Keratinocyte (primary cell): ENCODE measurements at regions not wholly inside any gene's neighbourhood (a gene's known extent, or its start where the extent isn't known, plus 50 kb on each side); places are given as distances from the start of the nearest gene placed in this dataset.

Experiments used
- DNase-seq: peaks from one replicate; pipeline ENCODE4 v3.0.0-alpha.2; 2011; ENCODE audit warnings: low read depth, missing footprints, low spot score
- FAIRE-seq: peaks from 2 replicates; lab custom pipeline; 2011; peaks lifted over from hg19 to GRCh38; lab: Jason Lieb, UNC
- H2AFZ ChIP-seq: 2 replicates; pipeline ENCODE4 v1.6.0; 2012; ENCODE audit warnings: low read length, control low read depth, inconsistent platforms; ENCODE audit not compliant: control insufficient read depth
- H3K27ac ChIP-seq: 2 replicates; pipeline ENCODE4 v1.5.1; 2011; ENCODE audit warnings: low read length; ENCODE audit not compliant: control insufficient read depth, insufficient read depth
- H3K27me3 ChIP-seq: 3 replicates; pipeline ENCODE4 v1.6.0; 2011; ENCODE audit warnings: low read length; ENCODE audit not compliant: control insufficient read depth, insufficient read depth; ENCODE audit errors: extremely low read depth
- H3K36me3 ChIP-seq, 2 experiments: 2 replicates in 1 of 2; 3 replicates in 1 of 2; pipeline ENCODE4 v1.5.1; 2011; ENCODE audit warnings: low read length in 2 of 2, mild to moderate bottlenecking in 1 of 2; ENCODE audit not compliant: control insufficient read depth in 2 of 2, insufficient read depth in 2 of 2; ENCODE audit errors: extremely low read depth in 1 of 2
- H3K4me1 ChIP-seq: 3 replicates; pipeline ENCODE4 v1.5.1; 2011; ENCODE audit warnings: low read length; ENCODE audit not compliant: control insufficient read depth, insufficient read depth; ENCODE audit errors: extremely low read depth
- H3K4me2 ChIP-seq: 3 replicates; pipeline ENCODE4 v1.6.0; 2011; ENCODE audit warnings: low read depth, low read length; ENCODE audit not compliant: control insufficient read depth, insufficient read depth; ENCODE audit errors: extremely low read depth
- H3K4me3 ChIP-seq, 3 experiments: fragments of 200-600 bp in 1 of 3; sonication (generic) in 1 of 3; 2 replicates in 2 of 3; 3 replicates in 1 of 3; pipeline ENCODE4 v1.5.1; 2011 to 2016; ENCODE audit warnings: low read length in 3 of 3, mild to moderate bottlenecking in 3 of 3, control low read depth in 2 of 3, inconsistent platforms in 1 of 3, low read depth in 1 of 3, mixed read lengths in 1 of 3, mixed run types in 1 of 3, moderate library complexity in 1 of 3; ENCODE audit not compliant: control insufficient read depth in 2 of 3, insufficient read depth in 2 of 3; ENCODE audit errors: extremely low read depth in 1 of 3
- H3K79me2 ChIP-seq: 2 replicates; pipeline ENCODE4 v1.6.0; 2012; ENCODE audit warnings: low read length; ENCODE audit not compliant: control insufficient read depth, insufficient read depth
- H3K9ac ChIP-seq: 3 replicates; pipeline ENCODE4 v1.6.0; 2011; ENCODE audit warnings: low read length; ENCODE audit not compliant: control insufficient read depth, insufficient read depth; ENCODE audit errors: extremely low read depth
- H3K9me1 ChIP-seq: 3 replicates; pipeline ENCODE4 v1.6.0; 2011; ENCODE audit warnings: low read length; ENCODE audit not compliant: control insufficient read depth, insufficient read depth; ENCODE audit errors: extremely low read depth
- H3K9me3 ChIP-seq: 2 replicates; pipeline ENCODE4 v1.5.1; 2012; ENCODE audit warnings: low read depth, low read length; ENCODE audit not compliant: control insufficient read depth
- H4K20me1 ChIP-seq: 3 replicates; pipeline ENCODE4 v1.6.0; 2011; ENCODE audit warnings: low read length; ENCODE audit not compliant: control insufficient read depth, insufficient read depth; ENCODE audit errors: extremely low read depth
- CTCF ChIP-seq, 3 experiments: IDR thresholded peaks in 1 of 3; conservative IDR thresholded peaks in 1 of 3; optimal IDR thresholded peaks in 1 of 3; 2 replicates in 2 of 3; 3 replicates in 1 of 3; pipeline versions ENCODE3 to v1.5.1; 2011; ENCODE audit warnings: low read length in 3 of 3, mild to moderate bottlenecking in 3 of 3, moderate library complexity in 2 of 3, control low read depth in 1 of 3, inconsistent platforms in 1 of 3; ENCODE audit not compliant: insufficient read depth in 2 of 3; ENCODE audit errors: extremely low read depth in 1 of 3
- EZH2 ChIP-seq: IDR thresholded peaks from one replicate; pipeline ENCODE4 v1.6.1; 2012; ENCODE audit warnings: inconsistent platforms, mild to moderate bottlenecking, low read length, moderate library complexity
- dilution Hi-C: fragments of 300-500 bp; cut with MboI; formaldehyde crosslinking; loops from one replicate; pipeline ENCODE4 v1.7.0; 2020; ENCODE audit warnings: low sequenced_read_pairs; ENCODE audit not compliant: extremely low pct_ligation_motif_present

GRCh38 chr5:29051509-29051908 lies 2013.1 kb upstream of the CDH9 start:
- H3K4me3 ChIP-seq, result no peak overlapping the region
- H3K79me2 ChIP-seq, result no peaks in the 10 kb centered on the region
- no peaks in the 10 kb centered on the region for H3K36me3 ChIP-seq
- DNase-seq (no peak), FAIRE-seq (no peak)
- H3K4me2 ChIP-seq, result no peak overlapping the region
- no peaks in the 10 kb centered on the region for H3K27me3 ChIP-seq
- no peaks in the 10 kb centered on the region for H3K9me1 ChIP-seq
- H3K27ac ChIP-seq, result no peak overlapping the region
- dilution Hi-C loops, result no loop called here
- TF ChIP-seq EZH2, result no peak
- no peaks in the 10 kb centered on the region for H3K9me3 ChIP-seq
- H2AFZ ChIP-seq, result no peak overlapping the region
- H4K20me1 ChIP-seq, result no peaks in the 10 kb centered on the region
- no peaks in the 10 kb centered on the region for H3K4me1 ChIP-seq
- H3K9ac ChIP-seq, result no peak overlapping the region

- no peaks in the 10 kb centered on the region for H3K9me3 ChIP-seq
- no peak overlapping the region for H2AFZ ChIP-seq
- H3K4me3 ChIP-seq, result no peak overlapping the region
- dilution Hi-C loops, result no loop called here
- no peaks in the 10 kb centered on the region for H4K20me1 ChIP-seq
- no peaks in the 10 kb centered on the region for H3K9me1 ChIP-seq
- H3K4me2 ChIP-seq, result no peak overlapping the region
- no peaks in the 10 kb centered on the region for H3K4me1 ChIP-seq
- no peaks in the 10 kb centered on the region for H3K36me3 ChIP-seq
- FAIRE-seq (no peak), DNase-seq (no peak)
- no peak for TF ChIP-seq EZH2
- no peak for TF ChIP-seq CTCF (optimal IDR thresholded peaks at IDR 0.05 in 1 of 3, IDR thresholded peaks at IDR 0.05 in 1 of 3, conservative IDR thresholded peaks at IDR 0.05 in 1 of 3; ENCODE audit: extremely low read depth in 1 of 3, insufficient read depth in 2 of 3, low read length in 3 of 3)
- no peaks in the 10 kb centered on the region for H3K27me3 ChIP-seq
- H3K27ac ChIP-seq, result no peak overlapping the region
- no peaks in the 10 kb centered on the region for H3K79me2 ChIP-seq
- H3K9ac ChIP-seq, result no peak overlapping the region
These were observed 2003.8 kb upstream of the CDH9 start for GRCh38 chr5:29042152-29042551.

GRCh38 chr5:29040404-29040803 lies 2002.0 kb upstream of the CDH9 start:
- TF ChIP-seq CTCF (optimal IDR thresholded peaks at IDR 0.05 in 1 of 3, IDR thresholded peaks at IDR 0.05 in 1 of 3, conservative IDR thresholded peaks at IDR 0.05 in 1 of 3; ENCODE audit: extremely low read depth in 1 of 3, insufficient read depth in 2 of 3, low read length in 3 of 3) (no peak), EZH2 (no peak)
- no peak for FAIRE-seq
- H3K9me3 ChIP-seq, result no peaks in the 10 kb centered on the region

More at GRCh38 chr5:29040404-29040803, 2002.0 kb upstream of the CDH9 start:
- Histone ChIP-seq H3K27me3 (no peaks in the 10 kb centered on the region), H3K79me2 (no peaks in the 10 kb centered on the region), H3K9ac (no peak overlapping the region), H3K4me2 (no peak overlapping the region), H3K4me3 (no peak overlapping the region), H4K20me1 (no peaks in the 10 kb centered on the region), H3K36me3 (no peaks in the 10 kb centered on the region), H3K4me1 (no peaks in the 10 kb centered on the region), H2AFZ (no peak overlapping the region), H3K27ac (no peak overlapping the region), H3K9me1 (no peaks in the 10 kb centered on the region)
- no peak for DNase-seq
- dilution Hi-C loops, result no loop called here
